Smooth muscle cell of the brain vasculature (primary cell): ENCODE measurements at regions not wholly inside any gene's neighbourhood (a gene's known extent, or its start where the extent isn't known, plus 50 kb on each side); places are given as distances from the start of the nearest gene placed in this dataset.
"Not testable (repeated sequence)": the region's sequence is repeated elsewhere in the genome, so short reads cannot be mapped to it uniquely, and the experiment has no call there.

Experiments
- DNase-seq: peaks from one replicate; pipeline ENCODE4 v3.0.0-alpha.2; 2012; ENCODE audit warnings: low read depth, low spot score

DNA sequence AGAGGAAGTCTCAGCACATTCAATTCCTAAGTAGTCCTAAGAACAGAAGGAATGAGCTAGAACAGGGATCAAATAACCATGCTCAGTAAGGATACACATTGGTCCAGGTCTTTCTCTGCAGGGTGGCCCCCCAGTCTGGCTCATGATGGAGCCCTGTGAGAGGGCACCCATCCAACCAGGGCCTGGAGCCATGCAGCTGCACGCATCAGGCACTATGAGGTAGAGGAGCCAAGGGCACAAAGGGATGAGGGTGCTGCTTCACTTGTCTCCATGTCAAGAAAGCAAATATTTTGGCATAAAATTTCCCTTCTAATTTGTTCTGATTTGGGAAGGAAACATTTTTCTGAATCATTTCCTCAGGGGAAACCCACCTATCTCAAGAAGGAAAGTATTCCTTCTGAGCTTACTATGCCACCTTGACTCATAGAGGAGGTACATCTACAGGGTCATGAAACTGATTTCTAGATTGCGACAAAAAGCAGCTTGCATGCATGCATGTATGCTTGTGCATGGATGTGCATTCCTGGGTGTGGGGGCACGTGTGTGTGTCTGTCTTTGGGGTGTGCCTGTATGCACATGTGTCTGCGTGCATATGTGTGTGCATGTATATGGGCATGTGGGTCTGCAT, 600.3 kb downstream of the MID1IP1 start:
- DNase-seq: no peak

GRCh38 chrX:39402158-39402557, 600.9 kb downstream of the MID1IP1 start:
- no peak for DNase-seq

GRCh38 chrX:39406799-39407198, 605.5 kb downstream of the MID1IP1 start:
- DNase-seq: no peak

DNA sequence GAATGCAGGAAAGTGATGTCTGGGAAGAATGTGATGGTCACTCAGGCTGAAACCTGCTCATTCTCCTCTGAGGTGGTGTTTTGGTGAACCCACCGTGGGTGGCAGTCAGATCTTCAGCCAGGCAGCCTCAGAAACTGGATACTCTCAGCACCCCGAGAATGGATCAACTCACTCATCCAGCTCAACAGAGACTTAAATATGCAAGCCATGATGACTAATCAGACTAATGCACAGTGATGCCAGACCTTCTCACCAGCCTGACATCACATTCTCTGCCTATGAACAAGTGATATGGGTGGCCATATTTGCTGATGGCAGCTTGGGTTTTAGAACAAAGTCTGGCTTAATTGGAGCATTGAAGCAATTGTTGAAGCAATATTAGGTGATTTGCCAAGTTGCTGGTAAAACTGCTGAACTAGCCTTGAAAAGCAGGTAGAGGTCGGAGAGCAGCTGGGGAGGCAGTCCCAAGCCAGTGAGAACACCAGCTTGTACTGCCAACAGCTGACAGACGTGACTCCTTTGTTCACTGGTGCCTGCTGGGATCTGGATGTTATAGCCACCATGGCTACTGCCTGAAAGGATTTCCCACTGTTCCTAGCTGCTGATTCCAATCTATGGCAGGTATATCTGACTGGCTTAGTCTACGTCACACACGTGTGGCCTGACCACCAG, 608.1 kb downstream of the MID1IP1 start:
- DNase-seq: no peak

GRCh38 chrX:39414290-39414854, 613.1 kb downstream of the MID1IP1 start:
- no peak for DNase-seq

GRCh38 chrX:39416547-39417260, 615.4 kb downstream of the MID1IP1 start:
- no peak for DNase-seq

GRCh38 chrX:39418254-39418704, 617.0 kb downstream of the MID1IP1 start:
- DNase-seq: no peak

DNA sequence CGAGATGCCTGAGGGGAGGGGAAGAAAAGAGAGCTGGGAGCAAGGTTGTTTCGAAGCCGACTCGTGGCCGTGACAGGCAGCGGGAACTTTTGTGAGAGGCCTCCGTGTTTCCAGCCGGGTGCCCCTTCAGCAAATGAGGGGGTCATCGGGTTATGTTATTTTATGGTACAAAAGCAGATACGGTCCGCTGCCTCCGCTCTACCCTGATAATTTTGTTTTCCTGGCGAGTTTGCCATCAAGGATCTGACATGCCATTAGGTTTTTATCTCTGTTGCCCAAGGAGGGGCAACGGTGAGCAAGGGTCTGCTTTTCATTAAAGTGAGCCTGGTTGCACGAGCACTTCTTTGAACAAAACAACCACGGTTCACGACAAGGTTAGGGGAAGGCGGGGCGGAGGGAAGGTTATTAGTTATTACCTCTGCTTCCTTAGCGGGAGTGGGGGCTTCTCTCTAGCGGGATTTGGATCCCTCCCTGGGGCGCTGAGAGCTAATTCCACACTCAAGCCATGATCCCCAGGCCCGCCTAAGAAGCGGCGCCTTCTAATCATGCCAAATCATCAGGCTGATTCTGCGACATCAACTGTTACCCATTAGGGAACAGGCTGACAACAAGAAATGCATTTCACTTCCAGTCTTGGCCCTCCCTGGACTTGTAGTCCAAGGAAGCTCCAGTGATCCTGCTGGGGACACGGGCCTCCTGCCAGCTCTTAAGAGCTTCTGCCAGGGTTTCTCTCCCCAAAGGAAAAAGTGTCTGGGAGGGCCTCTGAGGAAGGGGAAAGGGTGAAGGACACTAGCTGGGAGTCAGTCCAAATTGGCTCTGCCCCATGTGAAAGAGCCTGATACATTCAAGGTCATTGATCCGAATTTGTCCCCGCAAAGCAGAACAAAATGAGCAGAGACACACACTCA, 617.7 kb downstream of the MID1IP1 start:
- DNase-seq: no peak

- DNase-seq: no peak
Observed at GRCh38 chrX:39421006-39421405, 619.7 kb downstream of the MID1IP1 start.

DNA sequence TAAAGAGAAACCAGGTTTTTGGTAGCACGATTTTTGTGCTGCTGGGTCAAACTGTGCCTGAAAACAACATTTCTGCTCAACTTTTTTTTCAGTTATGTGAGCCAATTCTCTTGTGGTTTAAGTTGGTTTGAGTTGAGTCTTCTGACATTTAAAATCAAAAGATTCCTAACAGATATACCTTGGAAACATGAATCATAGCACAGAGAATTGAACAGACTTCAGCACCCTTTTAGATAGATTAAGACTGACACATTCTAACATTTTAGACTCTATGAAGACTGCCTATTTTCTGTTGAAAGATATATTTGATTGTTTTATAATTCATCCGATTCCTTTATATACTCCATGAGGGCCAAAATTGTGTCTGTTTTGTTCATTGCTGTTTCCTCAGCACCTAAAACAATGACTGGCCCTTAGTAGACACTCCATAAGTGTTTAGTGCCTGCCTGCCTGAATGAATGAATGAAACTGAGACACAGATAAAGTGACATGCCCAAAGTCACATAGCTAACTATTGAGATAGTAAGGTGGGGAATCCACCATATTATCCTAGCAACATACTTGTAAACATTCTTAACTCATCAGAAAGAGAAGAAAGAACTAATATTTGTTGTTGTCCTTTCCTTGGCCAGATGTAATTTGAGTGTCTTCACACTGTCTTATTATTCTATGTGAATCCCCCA, 624.0 kb downstream of the MID1IP1 start:
- DNase-seq: no peak

GRCh38 chrX:39426101-39426500, 624.8 kb downstream of the MID1IP1 start:
- DNase-seq: no peak

DNA sequence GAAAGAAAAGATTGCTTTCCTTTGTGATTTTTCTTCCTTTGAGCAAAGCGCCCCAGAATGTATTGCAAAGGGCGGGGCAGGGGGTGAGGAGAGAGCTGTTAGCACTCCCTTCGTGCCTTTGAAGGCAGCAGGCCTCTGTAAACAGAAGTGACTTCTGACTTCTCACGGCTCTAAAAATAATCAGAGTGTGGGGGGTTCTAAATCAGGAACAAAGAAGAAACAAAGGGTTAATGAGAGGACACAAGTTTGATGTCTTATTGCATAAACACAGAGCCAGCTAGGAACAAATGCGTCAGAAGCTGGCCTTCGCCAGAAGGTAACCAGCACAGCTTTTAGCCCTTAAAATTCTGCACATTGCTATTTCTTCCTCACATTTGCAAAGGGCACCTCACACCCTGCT, 626.2 kb downstream of the MID1IP1 start:
- DNase-seq: no peak

GRCh38 chrX:39427906-39428305, 626.6 kb downstream of the MID1IP1 start:
- no peak for DNase-seq

GRCh38 chrX:39430551-39430950, 629.3 kb downstream of the MID1IP1 start:
- DNase-seq: no peak

- no peak for DNase-seq
Observed at GRCh38 chrX:39431893-39432292, 630.6 kb downstream of the MID1IP1 start.

- not testable (repeated sequence) for DNase-seq
Observed at GRCh38 chrX:39434671-39435070, 633.4 kb downstream of the MID1IP1 start.

DNA sequence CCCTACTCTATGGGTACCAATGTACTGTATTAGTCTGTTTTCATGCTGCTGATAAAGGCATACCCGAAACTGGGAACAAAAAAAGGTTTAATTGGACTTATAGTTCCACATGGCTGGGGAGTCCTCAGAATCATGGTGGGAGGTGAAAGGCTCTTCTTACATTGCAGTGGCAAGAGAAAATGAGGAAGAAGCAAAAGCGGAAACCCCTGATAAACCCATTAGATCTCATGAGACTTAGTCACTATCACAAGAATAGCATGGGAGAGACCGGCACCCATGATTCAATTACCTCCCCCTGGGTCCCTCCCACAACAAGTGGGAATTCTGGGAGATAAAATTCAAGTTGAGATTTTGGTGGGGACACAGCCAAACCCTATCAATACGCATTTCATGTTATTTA, 635.3 kb downstream of the MID1IP1 start:
- not testable (repeated sequence) for DNase-seq

- DNase-seq: no peak
Observed at GRCh38 chrX:39437670-39438441, 636.6 kb downstream of the MID1IP1 start.

DNA sequence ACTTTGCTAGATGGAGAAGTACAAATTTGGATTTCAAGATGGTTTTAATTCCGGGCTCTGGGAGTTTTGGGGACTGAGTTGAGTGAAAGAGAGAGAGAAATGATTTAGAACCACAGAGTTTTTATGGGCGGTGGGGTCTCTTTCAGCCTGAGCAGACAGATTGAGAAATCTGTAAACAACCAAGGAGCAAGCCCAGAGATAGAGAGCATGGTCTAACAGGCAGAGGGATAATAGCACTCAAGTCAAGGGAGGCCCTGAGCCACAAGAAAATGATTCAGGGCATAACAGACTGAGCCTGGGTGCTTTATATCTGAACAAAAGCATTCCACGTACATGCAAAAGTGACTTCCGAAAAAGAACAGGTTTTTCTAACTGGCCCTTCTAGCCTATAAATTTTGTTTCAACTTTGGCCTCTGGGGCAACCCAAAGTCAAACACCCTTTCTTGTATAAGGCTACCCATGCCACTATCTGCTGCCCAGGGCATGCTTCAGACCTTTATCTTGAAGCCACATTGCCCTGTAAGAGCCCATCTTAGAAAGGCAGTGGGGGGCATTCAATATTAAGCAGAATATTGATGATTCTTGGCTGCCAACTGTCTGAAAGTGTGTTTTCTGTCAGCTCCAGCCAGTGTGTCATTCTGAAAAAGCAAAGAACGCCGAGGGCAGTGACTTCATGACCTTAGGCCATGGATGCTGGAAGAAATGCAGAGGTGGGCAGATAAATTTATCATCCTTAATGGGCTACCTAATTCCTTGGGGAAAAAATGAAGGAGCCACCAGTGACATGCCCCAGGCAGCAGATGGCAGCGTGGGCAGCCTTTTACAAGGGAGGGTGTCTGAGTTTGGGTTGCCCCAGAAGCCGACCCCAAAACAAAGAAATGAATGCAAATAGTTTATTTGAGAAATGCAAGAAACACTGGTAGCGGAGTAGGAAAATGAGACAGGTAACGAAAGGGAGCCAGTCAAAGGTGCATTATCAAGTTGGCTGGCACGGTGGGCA, 637.6 kb downstream of the MID1IP1 start:
- no peak for DNase-seq
